ENCODE measurements at regions not wholly inside any gene's neighbourhood (a gene's known extent, or its start where the extent isn't known, plus 50 kb on each side); places are given as distances from the start of the nearest gene placed in this dataset.
A peak's percentile ranks its signal among the peaks of the same experiment; 100 is the strongest.

DNA sequence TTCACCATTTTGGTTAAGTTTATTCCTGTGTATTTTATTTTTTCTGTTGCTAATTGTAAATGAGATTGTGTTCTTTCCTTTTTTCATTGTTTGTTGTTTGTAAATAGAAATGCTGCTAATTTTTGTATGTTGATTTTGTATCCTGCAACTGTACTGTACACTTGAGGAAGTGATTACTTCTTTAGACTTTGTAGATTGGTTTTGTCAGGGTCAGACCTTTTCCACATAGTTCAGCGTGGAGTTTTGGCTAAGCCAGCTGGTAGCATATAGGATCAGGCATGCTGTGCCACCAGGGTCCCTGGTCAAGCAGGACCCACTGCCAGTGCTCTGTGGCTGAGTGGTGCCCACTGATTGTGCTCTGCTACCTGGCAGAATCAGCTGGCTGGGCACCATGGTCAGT is 80.1 kb downstream of the CD200 start:
- H3K27ac ChIP-seq (ENCODE audit: low read depth, low read length): no peak overlapping the region
- no peak overlapping the region for H2BK120ac ChIP-seq (replicated peaks; ENCODE audit: low read depth, low read length)
- H2BK12ac ChIP-seq (ENCODE audit: low read depth, low read length): no peak overlapping the region; the same call in 1 of the 2 replicates
- no peaks in the 10 kb centered on the region; a peak in 1 of 4 replicates for H3K79me2 ChIP-seq (ENCODE audit: control insufficient read depth in 1 of 2, insufficient read depth in 2 of 2, low read length in 2 of 2)
- no peak overlapping the region for H2AK5ac ChIP-seq (ENCODE audit: low read depth, low read length)
- no peak overlapping the region for H3K9ac ChIP-seq (replicated peaks in 1 of 4; ENCODE audit: extremely low read depth in 1 of 4, low read depth in 3 of 4, low read length in 3 of 4)
- peaks cover 0 to 8% (median 2%) of the 10 kb centered on the region in 4 experiments; a peak in 2 of 7 replicates for H3K4me1 ChIP-seq (replicated peaks in 1 of 4; ENCODE audit: control insufficient read depth in 3 of 4, insufficient read depth in 4 of 4, low read length in 3 of 4)
- no peak overlapping the region for H2AFZ ChIP-seq (ENCODE audit: low read length)
- 96% methylated on average over 1 of the region's 1 CpG; no CpG with 5 or more reads in 1 of the 2 experiments for WGBS, 2 experiments (ENCODE audit: extremely low coverage in 1 of 2, insufficient coverage in 1 of 2, insufficient read length in 1 of 2, insufficient replicate concordance in 2 of 2, low coverage in 1 of 2, low lambda C conversion rate in 2 of 2, missing lambda C conversion rate in 1 of 2)
- no peak overlapping the region for H2BK20ac ChIP-seq (ENCODE audit: low read length)
- TF ChIP-seq SUZ12 (IDR thresholded peaks at IDR 0.05; ENCODE audit: low read length) (no peak), SP2 (IDR thresholded peaks at IDR 0.05; ENCODE audit: low read length) (no peak), SP4 (IDR thresholded peaks at IDR 0.05; ENCODE audit: low read length) (no peak), CHD1 (IDR thresholded peaks at IDR 0.05; ENCODE audit: low read depth, low read length) (no peak), TBP (IDR thresholded peaks at IDR 0.05; ENCODE audit: low read depth, low read length) (no peak)
- ChIA-PET POLR2A (ENCODE audit: partially characterized antibody) (interaction anchor here (1.2 kb wide), 1 partner anchor 12 kb away, joined by 3 read pairs; no protein-coding TSS in a partner anchor), CTCF (ENCODE audit: partially characterized antibody) (interaction anchor here (0.6 to 1.5 kb wide), 2 partner anchors 24 to 74 kb away, joined by 3 to 6 read pairs; no protein-coding TSS in a partner anchor)
- H3K23ac ChIP-seq (ENCODE audit: insufficient read length): peak overlapping the region; percentile 1
- no peak overlapping the region for H4K5ac ChIP-seq (ENCODE audit: insufficient read length, low read depth, low read length)
- H4K8ac ChIP-seq (ENCODE audit: extremely low read depth, insufficient read depth, low read length): no peak overlapping the region
- no peaks in the 10 kb centered on the region for H3K79me1 ChIP-seq (ENCODE audit: low read depth, low read length)
- 0 out of 2 replicates have a peak overlapping the region, but pooled peaks have one; percentile 26 for H2BK5ac ChIP-seq (ENCODE audit: low read depth, low read length)
- peak overlapping the region; percentile 65 for H3K4ac ChIP-seq (replicated peaks; ENCODE audit: insufficient read length, low read depth, low read length)
- no peaks in the 10 kb centered on the region for H3K9me3 ChIP-seq (ENCODE audit: insufficient read depth in 2 of 2, low read depth in 1 of 2, low read length in 1 of 2)
- peaks cover 0 to 30% (median 7%) of the 10 kb centered on the region in 4 experiments; a peak in 4 of 8 replicates for H3K36me3 ChIP-seq (ENCODE audit: control insufficient read depth in 2 of 4, insufficient read depth in 4 of 4, low read length in 3 of 4)
- no peak overlapping the region for H3K14ac ChIP-seq (ENCODE audit: insufficient read length)
- no peak for FAIRE-seq
- H3K27me3 ChIP-seq (replicated peaks in 1 of 4; ENCODE audit: control insufficient read depth in 3 of 4, extremely low read depth in 1 of 4, insufficient read depth in 3 of 4, low read length in 3 of 4): no peaks in the 10 kb centered on the region
- H4K91ac ChIP-seq (replicated peaks; ENCODE audit: insufficient read length, low read length): peak overlapping the region; percentile 5
- H4K20me1 ChIP-seq (replicated peaks in 1 of 2; ENCODE audit: control insufficient read depth in 1 of 2, insufficient read depth in 2 of 2, low read length in 2 of 2): no peaks in the 10 kb centered on the region
- H2BK15ac ChIP-seq (ENCODE audit: low read length): 0 out of 2 replicates have a peak overlapping the region, but pooled peaks have one; percentile 8
- no peak for DNase-seq (ENCODE audit: low read depth in 1 of 2, low spot score in 2 of 2)
- H3K18ac ChIP-seq (ENCODE audit: extremely low read depth, low read length): no peak overlapping the region
- no peak overlapping the region for H3K4me3 ChIP-seq (ENCODE audit: extremely low read depth in 1 of 4, insufficient read depth in 2 of 4, low read depth in 3 of 4, low read length in 4 of 4)
- H3K4me2 ChIP-seq (ENCODE audit: insufficient read depth in 1 of 2, low read depth in 2 of 2, low read length in 2 of 2): no peak overlapping the region
- H3K56ac ChIP-seq (replicated peaks; ENCODE audit: insufficient read length, low read depth, low read length): no peak overlapping the region
- peaks cover under 1% of the 10 kb centered on the region; the same call in 1 of the 2 replicates for H3K23me2 ChIP-seq (ENCODE audit: low read depth, low read length)
